HG03442 (cell line): ENCODE measurements at regions not wholly inside any gene's neighbourhood (a gene's known extent, or its start where the extent isn't known, plus 50 kb on each side); places are given as distances from the start of the nearest gene placed in this dataset.

Experiments
- ATAC-seq: cut with Tn5 transposase; IDR thresholded peaks from one replicate; pipeline ENCODE4 v1.9.1; 2021; ENCODE audit warnings: mild to moderate bottlenecking, moderate library complexity; ENCODE audit not compliant: unreplicated experiment

DNA sequence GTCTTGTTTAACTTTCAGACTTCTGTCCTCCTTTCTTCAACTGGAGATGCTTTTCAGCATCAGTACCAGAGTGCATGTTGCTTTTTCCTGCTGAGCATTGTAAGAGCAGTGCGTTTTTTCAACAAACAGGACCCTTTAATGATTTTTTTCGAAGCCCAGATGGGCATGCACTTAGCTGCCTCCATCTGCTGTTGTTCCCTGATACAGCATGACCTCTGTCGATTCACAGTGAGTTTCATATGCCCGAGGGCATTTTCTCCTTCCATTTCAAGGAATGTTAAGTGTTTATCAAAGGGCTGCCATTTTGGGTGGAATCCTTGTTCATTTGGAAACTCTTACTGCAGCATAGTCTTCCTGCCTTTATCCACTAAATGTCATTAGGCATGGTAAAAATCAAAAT, 428.6 kb downstream of the DTHD1 start:
- no peak for ATAC-seq

DNA sequence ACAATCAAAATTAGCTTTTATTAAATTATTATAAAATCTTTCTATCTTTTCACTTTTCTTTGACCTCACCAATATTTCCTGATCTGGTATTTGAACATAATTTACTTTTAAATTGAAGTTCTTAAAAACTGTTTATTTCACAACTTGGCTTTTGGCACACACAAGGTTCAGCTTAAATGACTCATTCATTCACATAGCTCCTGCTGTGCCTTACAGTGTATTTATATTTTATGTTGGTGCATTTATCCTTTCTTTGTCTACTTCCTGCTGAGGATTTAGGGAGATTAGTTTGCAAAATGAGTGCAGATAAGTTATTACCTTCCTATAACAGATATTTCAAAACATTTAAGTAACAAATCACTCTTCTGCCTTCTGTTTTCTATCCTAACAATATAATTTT, 430.6 kb downstream of the DTHD1 start:
- no peak for ATAC-seq

- ATAC-seq = no peak
Measured at GRCh38 chr4:36716874-36717273, 435.5 kb downstream of the DTHD1 start.

DNA sequence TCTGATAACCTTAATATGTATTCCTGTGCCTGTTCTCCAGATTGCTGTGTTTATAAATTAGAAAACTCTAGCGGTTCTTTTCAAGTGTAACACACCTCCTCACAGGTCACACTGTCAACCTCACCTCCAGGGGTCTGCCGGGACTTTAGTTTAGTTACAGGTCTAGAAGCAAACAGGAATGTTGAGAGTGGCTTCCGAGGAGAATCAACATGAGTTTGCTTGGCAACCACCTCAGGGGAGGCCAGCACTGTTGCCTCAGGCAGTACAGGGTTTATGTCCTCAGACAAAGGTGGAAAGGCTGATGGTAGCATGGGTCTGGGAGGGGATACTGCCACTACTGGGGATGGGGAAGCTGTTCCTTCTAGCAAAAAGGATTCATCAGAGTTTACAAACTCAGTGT, 438.0 kb downstream of the DTHD1 start:
- ATAC-seq = no peak

DNA sequence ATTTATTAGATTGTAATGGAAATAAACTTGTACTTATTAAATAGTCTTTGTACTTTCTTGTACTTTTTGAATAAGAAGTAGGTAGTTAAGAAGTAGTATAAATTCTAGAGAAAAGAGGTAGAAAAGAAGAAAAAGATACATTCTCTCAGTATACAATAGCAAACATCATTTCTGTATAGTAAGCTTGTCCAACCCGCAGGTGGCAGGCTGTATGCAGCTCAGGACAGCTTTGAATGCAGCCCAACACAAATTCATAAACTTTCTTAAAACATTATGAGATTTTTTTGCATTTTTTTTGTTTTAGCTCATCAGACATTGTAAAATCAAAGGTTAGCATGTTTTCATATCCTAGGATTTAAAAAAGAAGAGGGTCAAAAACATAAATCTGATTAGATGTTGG, 441.6 kb downstream of the DTHD1 start:
- ATAC-seq = no peak

DNA sequence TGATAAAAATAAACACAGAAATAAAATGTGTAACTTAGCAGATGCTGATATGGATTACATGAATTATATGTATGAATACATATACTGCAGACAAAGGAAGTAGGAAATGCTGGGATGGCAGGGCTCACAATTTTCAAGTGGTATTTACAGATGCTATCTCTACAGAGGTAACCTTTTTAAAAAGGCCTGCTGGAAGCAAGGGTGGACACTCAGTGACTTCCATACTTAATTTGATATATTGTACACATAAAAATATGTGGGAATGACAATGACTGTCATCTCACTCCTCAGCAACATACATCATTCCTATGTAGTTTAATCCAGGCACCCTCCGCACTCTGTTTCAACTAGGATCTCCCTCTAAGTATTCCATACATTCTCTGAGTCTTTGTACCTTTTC, 452.9 kb downstream of the DTHD1 start:
- ATAC-seq = no peak

GRCh38 chr4:36737691-36738090, 456.3 kb downstream of the DTHD1 start:
- ATAC-seq = no peak

- ATAC-seq = no peak
Measured at GRCh38 chr4:36740796-36741310, 459.4 kb downstream of the DTHD1 start.

DNA sequence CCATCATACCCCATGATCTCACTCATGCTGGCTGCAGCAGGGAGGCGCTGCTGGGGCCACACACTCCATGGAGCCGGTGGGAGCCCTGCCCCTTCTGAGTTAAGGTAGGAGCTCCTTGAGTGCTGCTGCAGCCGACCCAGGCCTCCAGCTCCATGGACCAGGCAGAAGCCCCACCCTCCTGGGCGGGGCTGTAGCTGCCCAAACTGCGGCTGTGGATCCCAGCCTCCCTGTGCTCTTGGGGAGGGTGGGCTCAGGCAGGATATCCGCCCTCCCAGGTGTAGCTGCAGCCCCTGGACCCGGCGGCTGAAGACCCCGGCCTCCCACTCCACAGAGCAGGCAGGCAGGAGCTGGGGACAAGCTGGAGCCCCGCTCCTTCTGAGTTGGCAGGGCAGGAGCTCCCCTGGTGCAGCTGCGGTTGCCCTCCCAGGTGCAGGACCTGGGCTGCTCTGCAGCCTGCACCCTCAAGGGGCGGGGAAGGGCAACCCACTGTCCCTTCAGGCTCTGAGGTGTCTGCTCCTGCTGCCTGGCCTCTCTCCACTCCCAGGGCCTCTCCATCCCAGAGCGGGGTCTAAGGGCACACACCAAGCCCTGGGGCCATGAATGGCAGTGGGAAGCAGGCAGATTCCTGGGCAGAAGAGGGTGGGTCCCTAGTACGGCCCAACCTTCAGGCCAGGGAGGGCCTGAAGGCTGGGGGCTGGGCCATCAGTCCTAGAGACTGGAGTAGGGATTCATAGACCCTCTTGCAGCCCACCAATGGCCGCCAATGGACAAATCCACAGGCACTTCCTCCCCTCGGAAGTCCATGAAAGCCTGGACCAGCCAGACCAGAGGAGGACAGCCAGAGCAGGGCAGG, 466.1 kb downstream of the DTHD1 start:
- ATAC-seq = no peak

- no peak for ATAC-seq
Measured at GRCh38 chr4:36753048-36753447, 471.6 kb downstream of the DTHD1 start.

GRCh38 chr4:36757580-36758311, 476.3 kb downstream of the DTHD1 start:
- ATAC-seq = no peak

DNA sequence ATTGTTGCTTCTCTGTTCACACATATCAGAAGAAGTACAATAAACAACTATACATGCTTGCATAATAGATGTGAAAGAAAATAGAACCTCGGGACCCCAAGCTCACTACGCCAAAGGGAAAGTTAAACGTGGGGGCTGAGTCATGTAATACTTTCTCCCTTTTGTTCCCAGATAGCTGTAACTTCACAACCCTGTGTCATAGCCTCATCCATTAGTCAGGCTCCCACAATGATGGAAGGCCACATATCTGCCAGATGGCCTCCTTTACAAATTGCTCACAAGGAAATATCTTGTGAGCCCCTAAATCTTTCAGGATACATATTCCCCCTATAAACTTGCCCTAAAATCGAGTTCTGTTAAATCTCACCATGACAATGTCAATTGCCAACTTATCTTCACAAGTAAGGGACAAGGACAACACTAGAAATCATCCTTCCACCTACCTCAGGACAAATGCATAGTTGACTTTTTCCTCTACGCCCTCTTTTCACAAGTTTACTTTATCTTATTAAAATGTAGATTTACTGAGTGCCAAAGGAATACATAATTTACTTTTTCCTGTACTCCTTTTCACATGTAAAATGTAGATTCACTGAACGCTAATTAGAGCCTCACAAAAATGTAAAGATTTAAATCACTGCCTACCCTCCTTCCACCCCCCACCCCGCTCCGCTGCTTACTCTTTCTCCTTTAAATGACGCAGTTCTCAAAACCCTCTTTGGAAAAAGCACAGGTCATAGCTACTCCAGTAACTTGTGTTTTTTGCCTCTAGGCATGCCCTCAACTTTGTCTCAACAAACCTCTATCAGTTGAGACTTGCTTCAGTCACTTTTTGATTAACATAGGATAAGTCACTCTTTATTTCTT, 477.1 kb downstream of the DTHD1 start:
- ATAC-seq = no peak

GRCh38 chr4:36761607-36762006, 480.2 kb downstream of the DTHD1 start:
- ATAC-seq = no peak

GRCh38 chr4:36763814-36764213, 480.7 kb upstream of the NWD2 start:
- ATAC-seq = no peak

DNA sequence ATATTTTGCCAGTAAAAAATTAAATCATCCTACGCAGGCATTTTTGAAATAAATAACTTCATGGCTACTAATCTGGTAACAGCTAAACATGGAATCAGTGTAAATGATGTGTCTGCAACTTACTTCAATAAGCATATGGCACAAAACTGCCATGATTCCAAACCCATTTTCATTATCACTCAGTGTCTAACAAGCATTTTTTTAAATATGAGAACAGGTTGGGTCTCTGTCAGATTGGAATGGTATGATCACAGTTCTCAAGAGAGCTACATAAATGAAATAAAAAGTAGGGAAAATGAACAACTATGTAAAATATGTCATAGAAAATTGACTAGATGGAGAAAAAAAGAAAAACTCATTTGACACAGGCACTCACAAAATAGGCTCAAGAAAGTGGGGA, 476.9 kb upstream of the NWD2 start:
- ATAC-seq = no peak

GRCh38 chr4:36771411-36772153, 473.0 kb upstream of the NWD2 start:
- no peak for ATAC-seq

DNA sequence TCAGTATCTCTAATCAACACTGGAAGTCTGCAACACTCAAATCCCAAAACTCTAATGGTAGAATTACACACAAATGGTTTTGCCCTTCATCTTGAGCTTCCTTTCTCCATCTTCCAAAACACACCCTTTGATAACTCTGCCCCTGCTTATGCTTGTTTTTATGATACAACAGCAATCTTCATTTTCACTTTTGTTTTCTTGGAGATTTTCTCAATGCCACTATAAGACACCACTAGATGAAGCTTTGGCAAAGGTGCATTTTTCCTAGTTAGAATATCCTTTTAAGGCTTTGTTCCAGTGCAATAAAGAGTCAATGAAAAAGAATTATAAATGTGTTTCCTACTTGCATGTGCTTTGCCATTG, 472.4 kb upstream of the NWD2 start:
- no peak for ATAC-seq

- peak; percentile 66 for ATAC-seq
Measured at GRCh38 chr4:36773467-36773866, 471.1 kb upstream of the NWD2 start.

DNA sequence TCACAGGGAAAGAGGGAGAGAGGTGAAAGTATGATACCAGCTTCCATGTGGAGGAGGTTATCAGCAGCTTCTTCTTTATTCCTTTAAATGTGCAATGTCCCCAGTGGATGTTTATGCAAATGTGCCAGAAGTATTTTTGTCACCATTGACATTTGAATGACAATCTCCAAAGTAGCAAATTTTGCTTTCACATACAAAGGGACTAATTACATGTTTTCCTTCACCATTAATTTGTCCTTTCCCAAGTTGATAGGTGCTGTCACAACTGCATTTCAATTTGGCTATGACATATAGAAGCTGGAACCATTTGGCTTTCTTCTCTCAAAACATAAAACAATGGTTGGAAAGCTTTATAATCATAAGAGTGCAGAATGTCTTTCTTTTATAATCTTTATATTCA, 469.0 kb upstream of the NWD2 start:
- no peak for ATAC-seq

- ATAC-seq = no peak
Measured at GRCh38 chr4:36779601-36780000, 464.9 kb upstream of the NWD2 start.

DNA sequence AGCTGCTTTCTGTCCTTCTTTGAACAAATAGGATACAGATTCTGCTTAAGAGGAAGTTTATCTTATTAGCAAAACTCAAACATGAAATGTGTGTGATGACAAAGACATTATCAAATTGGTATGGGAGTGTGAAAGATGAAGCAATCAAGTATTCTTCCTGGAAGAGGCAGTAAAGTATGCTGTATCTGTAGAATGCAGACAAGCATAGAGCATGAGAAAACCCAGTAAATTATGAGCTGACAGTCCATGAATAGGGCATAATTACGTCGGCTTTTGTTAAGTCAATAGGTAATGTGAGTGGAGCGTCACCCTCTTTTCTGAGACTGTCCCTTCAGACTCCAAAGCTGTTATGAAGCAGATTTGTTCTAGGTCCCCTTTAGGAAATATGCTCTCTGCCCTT, 458.6 kb upstream of the NWD2 start:
- no peak for ATAC-seq
